ENCODE measurements at regions not wholly inside any gene's neighbourhood (a gene's known extent, or its start where the extent isn't known, plus 50 kb on each side); places are given as distances from the start of the nearest gene placed in this dataset.
"Not testable (repeated sequence)": the region's sequence is repeated elsewhere in the genome, so short reads cannot be mapped to it uniquely, and the experiment has no call there.

- Mint-ChIP-seq H3K4me3 (no peak overlapping the region), H3K4me1 (no peaks in the 10 kb centered on the region), H3K9me3 (peaks cover 5% of the 10 kb centered on the region), H3K36me3 (no peaks in the 10 kb centered on the region), H3K27ac (no peak overlapping the region)
- DNase-seq (ENCODE audit: low spot score in 2 of 2), result no peak
- ATAC-seq, result no peak
Observed at GRCh38 chr6:141989706-141989959, 143.1 kb upstream of the GJE1 start.

GRCh38 chr6:141988954-141989705 lies 143.6 kb upstream of the GJE1 start:
- DNase-seq (ENCODE audit: low spot score in 2 of 2) (no peak), ATAC-seq (peak; percentile 57)
- H3K4me1 Mint-ChIP-seq, result no peaks in the 10 kb centered on the region
- H3K36me3 Mint-ChIP-seq, result no peaks in the 10 kb centered on the region
- no peak overlapping the region for H3K27ac Mint-ChIP-seq
- no peak overlapping the region for H3K4me3 Mint-ChIP-seq
- H3K9me3 Mint-ChIP-seq, result peaks cover 4% of the 10 kb centered on the region

- DNase-seq (ENCODE audit: low spot score in 2 of 2) (no peak), ATAC-seq (no peak)
- Mint-ChIP-seq H3K4me3 (no peak overlapping the region), H3K9me3 (no peaks in the 10 kb centered on the region), H3K36me3 (no peaks in the 10 kb centered on the region), H3K4me1 (no peaks in the 10 kb centered on the region), H3K27ac (no peak overlapping the region)
Observed at GRCh38 chr6:141988327-141988726, 144.4 kb upstream of the GJE1 start.

GRCh38 chr6:141986457-141986856 lies 146.3 kb upstream of the GJE1 start:
- ATAC-seq (no peak), DNase-seq (ENCODE audit: low spot score in 2 of 2) (no peak)
- no peaks in the 10 kb centered on the region for H3K36me3 Mint-ChIP-seq
- no peak overlapping the region for H3K4me3 Mint-ChIP-seq
- no peaks in the 10 kb centered on the region for H3K9me3 Mint-ChIP-seq
- no peaks in the 10 kb centered on the region for H3K4me1 Mint-ChIP-seq
- no peak overlapping the region for H3K27ac Mint-ChIP-seq

GRCh38 chr6:141981190-141981589 lies 151.5 kb upstream of the GJE1 start:
- Mint-ChIP-seq H3K27ac (no peak overlapping the region), H3K36me3 (no peaks in the 10 kb centered on the region), H3K4me3 (no peak overlapping the region), H3K4me1 (no peaks in the 10 kb centered on the region), H3K9me3 (no peaks in the 10 kb centered on the region)
- ATAC-seq (no peak), DNase-seq (ENCODE audit: low spot score in 2 of 2) (no peak)

GRCh38 chr6:141977782-141978181 lies 154.9 kb upstream of the GJE1 start:
- no peak overlapping the region for H3K4me3 Mint-ChIP-seq
- H3K9me3 Mint-ChIP-seq, result no peaks in the 10 kb centered on the region
- no peak overlapping the region for H3K27ac Mint-ChIP-seq
- no peaks in the 10 kb centered on the region for H3K4me1 Mint-ChIP-seq
- no peak for DNase-seq (ENCODE audit: low spot score in 2 of 2)
- H3K36me3 Mint-ChIP-seq, result no peaks in the 10 kb centered on the region
- ATAC-seq, result no peak

- no peaks in the 10 kb centered on the region for H3K9me3 Mint-ChIP-seq
- DNase-seq (ENCODE audit: low spot score in 2 of 2) (no peak), ATAC-seq (no peak)
- H3K27ac Mint-ChIP-seq, result no peak overlapping the region
- H3K36me3 Mint-ChIP-seq, result no peaks in the 10 kb centered on the region
- H3K4me1 Mint-ChIP-seq, result no peaks in the 10 kb centered on the region
- H3K4me3 Mint-ChIP-seq, result no peak overlapping the region
Observed at GRCh38 chr6:141976994-141977393, 155.7 kb upstream of the GJE1 start.

GRCh38 chr6:141969768-141970415 lies 162.8 kb upstream of the GJE1 start:
- H3K4me3 Mint-ChIP-seq, H3K27ac Mint-ChIP-seq, ATAC-seq: not testable (repeated sequence)

GRCh38 chr6:141969201-141969600 lies 163.5 kb upstream of the GJE1 start:
- Mint-ChIP-seq H3K4me1 (no peaks in the 10 kb centered on the region), H3K4me3 (no peak overlapping the region), H3K36me3 (no peaks in the 10 kb centered on the region), H3K27ac (no peak overlapping the region), H3K9me3 (peaks cover 3% of the 10 kb centered on the region)
- ATAC-seq (no peak), DNase-seq (ENCODE audit: low spot score in 2 of 2) (no peak)

More at GRCh38 chr6:141969768-141970415, 162.8 kb upstream of the GJE1 start:
- H3K36me3 Mint-ChIP-seq; H3K9me3 Mint-ChIP-seq; DNase-seq (ENCODE audit: low spot score in 2 of 2); H3K4me1 Mint-ChIP-seq: not testable (repeated sequence)

- H3K9me3 Mint-ChIP-seq, result peaks cover 3% of the 10 kb centered on the region
- DNase-seq (ENCODE audit: low spot score in 2 of 2), result no peak
- no peaks in the 10 kb centered on the region for H3K4me1 Mint-ChIP-seq
- H3K4me3 Mint-ChIP-seq, result no peak overlapping the region
- no peak for ATAC-seq
- no peak overlapping the region for H3K27ac Mint-ChIP-seq
- no peaks in the 10 kb centered on the region for H3K36me3 Mint-ChIP-seq
Observed at GRCh38 chr6:141968632-141969031, 164.1 kb upstream of the GJE1 start.

- Mint-ChIP-seq H3K4me1 (no peaks in the 10 kb centered on the region), H3K27ac (no peak overlapping the region), H3K36me3 (no peaks in the 10 kb centered on the region), H3K9me3 (peaks cover 3% of the 10 kb centered on the region), H3K4me3 (no peak overlapping the region)
- DNase-seq (ENCODE audit: low spot score in 2 of 2) (no peak), ATAC-seq (no peak)
Observed at GRCh38 chr6:141965016-141965545, 167.6 kb upstream of the GJE1 start.

- no peak for DNase-seq (ENCODE audit: low spot score in 2 of 2)
- Mint-ChIP-seq H3K4me3 (no peak overlapping the region), H3K9me3 (no peaks in the 10 kb centered on the region), H3K36me3 (no peaks in the 10 kb centered on the region), H3K4me1 (no peaks in the 10 kb centered on the region), H3K27ac (no peak overlapping the region)
- peak; percentile 85 for ATAC-seq
Observed at GRCh38 chr6:141963543-141964295, 169.0 kb upstream of the GJE1 start.

- DNase-seq (ENCODE audit: low spot score in 2 of 2), result no peak
- no peak overlapping the region for H3K4me3 Mint-ChIP-seq
- H3K4me1 Mint-ChIP-seq, result no peaks in the 10 kb centered on the region
- peaks cover 10% of the 10 kb centered on the region for H3K9me3 Mint-ChIP-seq
- ATAC-seq, result no peak
- H3K27ac Mint-ChIP-seq, result no peak overlapping the region
- H3K36me3 Mint-ChIP-seq, result no peaks in the 10 kb centered on the region
Observed at GRCh38 chr6:141957271-141957670, 175.5 kb upstream of the GJE1 start.

GRCh38 chr6:141956868-141957267 lies 175.9 kb upstream of the GJE1 start:
- Mint-ChIP-seq H3K9me3 (peaks cover 12% of the 10 kb centered on the region), H3K36me3 (no peaks in the 10 kb centered on the region), H3K4me3 (no peak overlapping the region), H3K4me1 (no peaks in the 10 kb centered on the region), H3K27ac (no peak overlapping the region)
- ATAC-seq (no peak), DNase-seq (ENCODE audit: low spot score in 2 of 2) (no peak)

GRCh38 chr6:141956046-141956761 lies 176.5 kb upstream of the GJE1 start:
- Mint-ChIP-seq H3K4me1 (no peaks in the 10 kb centered on the region), H3K27ac (no peak overlapping the region), H3K36me3 (no peaks in the 10 kb centered on the region), H3K4me3 (no peak overlapping the region), H3K9me3 (peaks cover 14% of the 10 kb centered on the region)
- no peak for DNase-seq (ENCODE audit: low spot score in 2 of 2)
- no peak for ATAC-seq
